ENCODE measurements at regions not wholly inside any gene's neighbourhood (a gene's known extent, or its start where the extent isn't known, plus 50 kb on each side); places are given as distances from the start of the nearest gene placed in this dataset.
"Not testable (repeated sequence)": the region's sequence is repeated elsewhere in the genome, so short reads cannot be mapped to it uniquely, and the experiment has no call there.

- no peak overlapping the region for H3K9ac ChIP-seq (ENCODE audit: low read depth, low read length)
- no peak overlapping the region for H3K4me3 ChIP-seq (ENCODE audit: low read depth, low read length)
- peaks cover 9% of the 10 kb centered on the region; the same call in 1 of the 2 replicates for H3K9me3 ChIP-seq (ENCODE audit: control insufficient read depth, insufficient read depth, low read length)
- H3K27ac ChIP-seq (ENCODE audit: low read depth, low read length), result no peak overlapping the region
- H3K4me1 ChIP-seq (ENCODE audit: control insufficient read depth, insufficient read depth, low read length), result peaks cover 4% of the 10 kb centered on the region; the same call in 1 of the 2 replicates
- H3K36me3 ChIP-seq (ENCODE audit: control insufficient read depth, insufficient read depth, low read length), result no peaks in the 10 kb centered on the region
- no peaks in the 10 kb centered on the region for H3K27me3 ChIP-seq (ENCODE audit: control insufficient read depth, insufficient read depth, low read length)
These were observed 179.9 kb upstream of the TSHZ3 start for GRCh38 chr19:31529121-31529520.

- peaks cover 4% of the 10 kb centered on the region; the same call in 1 of the 2 replicates for H3K4me1 ChIP-seq (ENCODE audit: control insufficient read depth, insufficient read depth, low read length)
- H3K36me3 ChIP-seq (ENCODE audit: control insufficient read depth, insufficient read depth, low read length), result no peaks in the 10 kb centered on the region
- H3K9me3 ChIP-seq (ENCODE audit: control insufficient read depth, insufficient read depth, low read length), result peaks cover 4% of the 10 kb centered on the region; the same call in 1 of the 2 replicates
- H3K27ac ChIP-seq (ENCODE audit: low read depth, low read length), result no peak overlapping the region
- no peak overlapping the region for H3K4me3 ChIP-seq (ENCODE audit: low read depth, low read length)
- H3K27me3 ChIP-seq (ENCODE audit: control insufficient read depth, insufficient read depth, low read length), result no peaks in the 10 kb centered on the region
- H3K9ac ChIP-seq (ENCODE audit: low read depth, low read length), result no peak overlapping the region
These were observed 181.5 kb upstream of the TSHZ3 start for GRCh38 chr19:31530781-31531180.

DNA sequence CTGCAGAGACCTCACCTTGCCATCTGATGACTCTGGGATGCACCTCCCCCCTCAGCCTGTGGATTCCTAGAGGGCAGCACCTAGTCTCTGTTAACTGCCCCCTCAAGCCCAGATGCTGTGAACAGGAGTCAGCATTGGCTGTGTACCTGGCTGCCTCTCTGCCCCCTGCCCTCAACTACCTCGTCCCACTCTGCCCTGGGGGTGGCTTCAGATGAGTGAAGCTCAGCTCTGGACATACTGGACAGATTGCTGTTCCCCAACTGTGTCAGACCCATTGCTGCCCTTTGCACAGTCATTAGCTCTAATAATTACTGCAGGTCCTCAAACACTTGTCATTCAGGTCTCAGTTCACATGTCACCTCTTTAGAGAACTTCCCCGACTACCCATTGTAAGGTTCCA lies 182.1 kb upstream of the TSHZ3 start:
- Histone ChIP-seq H3K9ac (ENCODE audit: low read depth, low read length) (no peak overlapping the region), H3K27ac (ENCODE audit: low read depth, low read length) (no peak overlapping the region), H3K27me3 (ENCODE audit: control insufficient read depth, insufficient read depth, low read length) (no peaks in the 10 kb centered on the region), H3K36me3 (ENCODE audit: control insufficient read depth, insufficient read depth, low read length) (no peaks in the 10 kb centered on the region), H3K9me3 (ENCODE audit: control insufficient read depth, insufficient read depth, low read length) (no peaks in the 10 kb centered on the region), H3K4me1 (ENCODE audit: control insufficient read depth, insufficient read depth, low read length) (peaks cover 4% of the 10 kb centered on the region; the same call in 1 of the 2 replicates), H3K4me3 (ENCODE audit: low read depth, low read length) (no peak overlapping the region)

DNA sequence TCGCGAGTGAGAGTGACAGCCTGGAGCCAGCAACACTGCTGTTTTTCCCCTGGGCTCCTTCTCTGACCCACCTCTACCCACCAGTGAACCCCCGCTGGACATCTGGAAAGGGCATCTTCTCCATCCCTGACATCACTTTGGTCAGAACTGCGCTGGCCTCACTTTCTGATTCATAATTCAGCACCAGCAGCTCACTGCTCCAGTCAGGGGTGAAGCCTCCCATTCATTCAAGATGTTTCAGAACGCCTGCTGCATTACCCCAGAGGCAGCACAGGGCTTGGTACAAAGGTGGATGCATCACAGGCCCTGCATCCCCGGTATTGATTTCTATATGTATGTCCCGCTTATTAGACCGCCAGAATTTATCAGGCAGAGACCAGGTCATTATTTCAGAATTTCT lies 182.8 kb upstream of the TSHZ3 start:
- H3K27ac ChIP-seq (ENCODE audit: low read depth, low read length), result no peak overlapping the region
- no peak overlapping the region for H3K9ac ChIP-seq (ENCODE audit: low read depth, low read length)
- H3K4me3 ChIP-seq (ENCODE audit: low read depth, low read length), result no peak overlapping the region
- no peaks in the 10 kb centered on the region for H3K27me3 ChIP-seq (ENCODE audit: control insufficient read depth, insufficient read depth, low read length)
- H3K36me3 ChIP-seq (ENCODE audit: control insufficient read depth, insufficient read depth, low read length), result no peaks in the 10 kb centered on the region
- H3K4me1 ChIP-seq (ENCODE audit: control insufficient read depth, insufficient read depth, low read length), result peaks cover 4% of the 10 kb centered on the region; the same call in 1 of the 2 replicates
- H3K9me3 ChIP-seq (ENCODE audit: control insufficient read depth, insufficient read depth, low read length), result no peaks in the 10 kb centered on the region

DNA sequence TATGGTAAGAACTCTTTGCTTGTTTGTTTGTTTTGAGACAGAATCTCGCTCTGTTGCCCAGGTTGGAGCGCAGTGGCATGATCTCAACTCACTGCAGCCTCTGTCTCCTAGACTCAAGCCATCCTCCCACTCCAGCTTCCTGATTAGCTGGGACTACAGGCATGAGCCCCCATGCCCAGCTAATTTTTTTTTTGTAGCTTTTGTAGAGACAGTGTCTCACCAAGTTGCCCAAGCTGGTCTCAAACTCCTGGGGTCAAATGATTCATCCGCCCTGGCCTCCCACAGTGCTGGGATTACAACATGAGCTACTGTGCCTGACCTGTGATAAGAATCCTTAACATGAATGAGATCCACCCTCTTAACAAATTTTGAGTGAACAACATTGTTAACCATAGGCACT lies 183.9 kb upstream of the TSHZ3 start:
- H3K4me1 ChIP-seq (ENCODE audit: control insufficient read depth, insufficient read depth, low read length), result peaks cover 4% of the 10 kb centered on the region; the same call in 1 of the 2 replicates
- no peaks in the 10 kb centered on the region for H3K36me3 ChIP-seq (ENCODE audit: control insufficient read depth, insufficient read depth, low read length)
- no peaks in the 10 kb centered on the region for H3K9me3 ChIP-seq (ENCODE audit: control insufficient read depth, insufficient read depth, low read length)
- no peak overlapping the region for H3K4me3 ChIP-seq (ENCODE audit: low read depth, low read length)
- H3K27me3 ChIP-seq (ENCODE audit: control insufficient read depth, insufficient read depth, low read length), result no peaks in the 10 kb centered on the region
- no peak overlapping the region for H3K9ac ChIP-seq (ENCODE audit: low read depth, low read length)
- no peak overlapping the region for H3K27ac ChIP-seq (ENCODE audit: low read depth, low read length)

DNA sequence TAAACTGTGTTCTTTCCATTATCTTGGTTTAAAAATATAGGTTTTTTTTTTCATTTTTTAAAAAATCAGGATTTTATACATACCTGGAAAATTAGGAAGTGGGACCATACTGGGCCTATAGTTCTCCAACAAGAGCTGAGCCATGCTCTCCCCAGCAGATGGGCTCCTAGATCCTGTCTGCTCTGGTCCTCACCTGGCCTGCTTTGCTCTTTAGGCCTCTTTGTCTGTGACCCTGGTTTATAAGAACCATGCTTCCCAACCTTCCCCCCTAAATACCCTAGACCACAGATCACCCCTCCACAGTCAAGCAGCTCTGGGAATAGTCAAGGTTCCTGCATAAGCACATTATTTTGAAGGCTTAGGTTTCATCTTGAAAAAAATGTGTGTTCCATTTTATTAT lies 185.0 kb upstream of the TSHZ3 start:
- no peak overlapping the region for H3K27ac ChIP-seq (ENCODE audit: low read depth, low read length)
- no peaks in the 10 kb centered on the region for H3K9me3 ChIP-seq (ENCODE audit: control insufficient read depth, insufficient read depth, low read length)

GRCh38 chr19:31534786-31535657 lies 185.8 kb upstream of the TSHZ3 start:
- no peak overlapping the region for H3K4me3 ChIP-seq (ENCODE audit: low read depth, low read length)
- H3K36me3 ChIP-seq (ENCODE audit: control insufficient read depth, insufficient read depth, low read length), result no peaks in the 10 kb centered on the region
- no peak overlapping the region for H3K27ac ChIP-seq (ENCODE audit: low read depth, low read length)
- H3K27me3 ChIP-seq (ENCODE audit: control insufficient read depth, insufficient read depth, low read length), result no peaks in the 10 kb centered on the region
- H3K9me3 ChIP-seq (ENCODE audit: control insufficient read depth, insufficient read depth, low read length), result no peaks in the 10 kb centered on the region
- no peak overlapping the region for H3K9ac ChIP-seq (ENCODE audit: low read depth, low read length)
- H3K4me1 ChIP-seq (ENCODE audit: control insufficient read depth, insufficient read depth, low read length), result peaks cover 4% of the 10 kb centered on the region; the same call in 1 of the 2 replicates

More for the DNA sequence above, 185.0 kb upstream of the TSHZ3 start:
- Histone ChIP-seq H3K4me1 (ENCODE audit: control insufficient read depth, insufficient read depth, low read length) (peaks cover 4% of the 10 kb centered on the region; the same call in 1 of the 2 replicates), H3K4me3 (ENCODE audit: low read depth, low read length) (no peak overlapping the region), H3K9ac (ENCODE audit: low read depth, low read length) (no peak overlapping the region), H3K27me3 (ENCODE audit: control insufficient read depth, insufficient read depth, low read length) (no peaks in the 10 kb centered on the region), H3K36me3 (ENCODE audit: control insufficient read depth, insufficient read depth, low read length) (no peaks in the 10 kb centered on the region)

DNA sequence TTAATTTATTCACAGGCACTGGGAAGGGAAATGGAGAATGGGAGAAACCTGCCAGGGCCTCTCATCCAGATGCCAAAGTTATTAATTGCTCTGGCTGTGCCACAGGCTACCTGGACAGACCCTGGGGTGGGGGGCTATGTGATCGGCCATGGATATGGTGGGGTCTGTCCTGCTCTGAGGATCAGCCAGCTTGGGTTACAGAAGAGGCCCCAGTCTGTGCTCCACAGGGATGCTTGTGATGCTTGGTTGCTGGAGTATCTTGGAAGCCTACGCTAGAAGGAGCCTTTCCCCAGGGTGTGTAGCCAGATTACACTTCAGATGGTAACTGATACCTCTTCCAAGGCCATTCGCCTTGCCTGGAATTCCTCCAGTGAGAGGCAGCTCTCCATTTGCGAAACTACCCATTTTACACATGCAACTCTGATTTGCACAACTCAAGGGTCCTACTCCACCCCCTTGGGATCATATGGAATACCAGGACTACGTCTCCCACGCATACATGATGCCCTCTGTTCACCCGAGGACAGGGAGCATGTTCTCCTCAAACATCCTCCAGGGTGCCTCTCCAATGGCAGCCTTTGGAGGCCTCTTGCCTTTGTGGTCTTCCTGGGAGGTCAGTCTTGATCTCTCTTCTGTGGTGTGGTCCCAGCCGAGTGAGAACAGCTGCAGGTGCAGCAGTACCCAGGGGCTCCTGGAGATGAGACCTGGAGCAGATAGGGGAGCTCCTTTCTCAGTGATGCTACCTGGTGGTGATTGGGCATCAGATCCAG lies 186.6 kb upstream of the TSHZ3 start:
- Histone ChIP-seq H3K9me3 (ENCODE audit: control insufficient read depth, insufficient read depth, low read length) (no peaks in the 10 kb centered on the region), H3K27me3 (ENCODE audit: control insufficient read depth, insufficient read depth, low read length) (no peaks in the 10 kb centered on the region), H3K4me1 (ENCODE audit: control insufficient read depth, insufficient read depth, low read length) (peaks cover 4% of the 10 kb centered on the region; the same call in 1 of the 2 replicates), H3K4me3 (ENCODE audit: low read depth, low read length) (no peak overlapping the region), H3K9ac (ENCODE audit: low read depth, low read length) (no peak overlapping the region), H3K36me3 (ENCODE audit: control insufficient read depth, insufficient read depth, low read length) (no peaks in the 10 kb centered on the region), H3K27ac (ENCODE audit: low read depth, low read length) (no peak overlapping the region)

GRCh38 chr19:31537136-31537535 lies 187.9 kb upstream of the TSHZ3 start:
- Histone ChIP-seq H3K9me3 (ENCODE audit: control insufficient read depth, insufficient read depth, low read length) (no peaks in the 10 kb centered on the region), H3K27ac (ENCODE audit: low read depth, low read length) (no peak overlapping the region), H3K4me3 (ENCODE audit: low read depth, low read length) (no peak overlapping the region), H3K9ac (ENCODE audit: low read depth, low read length) (no peak overlapping the region), H3K4me1 (ENCODE audit: control insufficient read depth, insufficient read depth, low read length) (no peaks in the 10 kb centered on the region), H3K27me3 (ENCODE audit: control insufficient read depth, insufficient read depth, low read length) (no peaks in the 10 kb centered on the region; the same call in 1 of the 2 replicates), H3K36me3 (ENCODE audit: control insufficient read depth, insufficient read depth, low read length) (no peaks in the 10 kb centered on the region)

GRCh38 chr19:31537902-31538301 lies 188.7 kb upstream of the TSHZ3 start:
- H3K4me3 ChIP-seq (ENCODE audit: low read depth, low read length); H3K9me3 ChIP-seq (ENCODE audit: control insufficient read depth, insufficient read depth, low read length); H3K9ac ChIP-seq (ENCODE audit: low read depth, low read length); H3K27ac ChIP-seq (ENCODE audit: low read depth, low read length); H3K4me1 ChIP-seq (ENCODE audit: control insufficient read depth, insufficient read depth, low read length); H3K27me3 ChIP-seq (ENCODE audit: control insufficient read depth, insufficient read depth, low read length); H3K36me3 ChIP-seq (ENCODE audit: control insufficient read depth, insufficient read depth, low read length): not testable (repeated sequence)

GRCh38 chr19:31538879-31539278 lies 189.6 kb upstream of the TSHZ3 start:
- Histone ChIP-seq H3K4me1 (ENCODE audit: control insufficient read depth, insufficient read depth, low read length) (no peaks in the 10 kb centered on the region), H3K36me3 (ENCODE audit: control insufficient read depth, insufficient read depth, low read length) (no peaks in the 10 kb centered on the region), H3K27ac (ENCODE audit: low read depth, low read length) (no peak overlapping the region), H3K9me3 (ENCODE audit: control insufficient read depth, insufficient read depth, low read length) (no peaks in the 10 kb centered on the region), H3K4me3 (ENCODE audit: low read depth, low read length) (no peak overlapping the region), H3K27me3 (ENCODE audit: control insufficient read depth, insufficient read depth, low read length) (no peaks in the 10 kb centered on the region; the same call in 1 of the 2 replicates), H3K9ac (ENCODE audit: low read depth, low read length) (no peak overlapping the region)

All from HUES48 (cell line).